NCI-H2171 (cell line): ENCODE measurements at regions not wholly inside any gene's neighbourhood (a gene's known extent, or its start where the extent isn't known, plus 50 kb on each side); places are given as distances from the start of the nearest gene placed in this dataset.
"Not testable (repeated sequence)": the region's sequence is repeated elsewhere in the genome, so short reads cannot be mapped to it uniquely, and the experiment has no call there.

Source experiments
- DNase-seq: peaks from one replicate; lab custom pipeline; 2025; lab: John Stamatoyannopoulos, UW

DNA sequence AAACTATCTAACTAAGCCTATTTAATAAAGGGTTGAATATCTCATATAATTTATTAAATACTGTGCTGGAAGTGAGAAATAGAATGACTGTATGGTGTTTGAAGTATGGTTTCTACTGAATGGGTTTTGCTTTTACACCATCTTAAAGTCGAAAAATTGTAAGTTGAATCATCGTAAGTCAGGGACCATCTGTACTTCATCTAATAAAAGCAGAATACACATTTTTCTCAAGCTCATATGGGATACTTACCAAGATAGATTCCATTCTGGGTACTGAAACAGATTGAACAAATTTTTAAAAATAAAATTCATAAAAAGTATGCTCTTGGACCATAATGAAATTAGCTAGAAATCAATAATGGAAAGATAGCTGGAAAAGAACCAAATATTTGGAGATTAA lies 285.4 kb downstream of the CXCL12 start:
- DNase-seq: no peak

DNA sequence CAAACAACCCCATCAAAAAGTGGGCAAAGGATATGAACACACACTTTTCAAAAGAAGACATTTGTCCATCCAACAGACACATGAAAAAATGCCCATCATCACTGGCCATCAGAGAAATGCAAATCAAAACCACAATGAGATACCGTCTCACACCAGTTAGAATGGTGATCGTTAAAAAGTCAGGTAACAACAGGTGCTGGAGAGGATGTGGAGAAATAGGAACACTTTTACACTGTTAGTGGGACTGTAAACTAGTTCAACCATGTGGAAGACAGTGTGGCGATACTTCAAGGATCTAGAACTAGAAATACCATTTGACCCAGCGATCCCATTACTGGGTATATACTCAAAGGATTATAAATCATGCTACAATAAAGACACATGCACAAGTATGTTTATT lies 288.7 kb downstream of the CXCL12 start:
- DNase-seq: not testable (repeated sequence)

DNA sequence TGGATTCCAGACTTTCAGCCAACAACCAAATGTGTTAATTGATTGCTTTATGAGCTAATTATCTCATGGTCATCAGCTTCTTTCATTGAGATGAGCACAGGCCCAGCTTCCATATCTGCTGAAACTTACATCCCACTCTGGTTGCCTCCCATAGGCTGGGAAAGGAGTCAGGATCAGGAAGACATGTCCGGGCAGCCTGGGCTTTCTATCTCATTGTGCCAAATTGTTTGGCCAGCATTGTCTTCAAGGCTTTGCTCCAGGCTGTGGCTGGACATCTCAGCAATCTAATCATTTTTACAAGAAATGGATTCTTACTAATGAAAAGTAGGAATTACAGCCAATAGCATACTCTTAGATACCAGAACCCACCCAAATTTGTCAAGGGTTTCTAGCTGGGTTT lies 295.2 kb downstream of the CXCL12 start:
- no peak for DNase-seq

DNA sequence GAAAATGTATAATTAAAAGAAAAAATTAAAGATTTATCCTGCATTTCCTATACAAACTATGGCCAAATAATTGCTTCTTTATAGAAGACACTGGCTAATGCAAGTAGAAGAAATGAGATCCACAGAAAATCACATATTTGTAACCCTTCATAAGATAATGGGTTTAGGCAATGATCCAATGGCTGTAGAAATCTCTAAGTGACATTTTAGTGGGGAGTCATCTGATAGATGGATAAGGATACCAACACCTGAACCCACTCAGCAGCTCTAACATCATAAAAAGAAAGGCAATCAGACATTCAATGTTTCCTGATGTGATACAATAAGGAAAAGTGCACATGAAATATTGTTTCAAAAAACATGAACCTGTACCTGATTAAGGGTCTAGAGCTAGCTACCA lies 297.5 kb downstream of the CXCL12 start:
- DNase-seq: no peak

DNA sequence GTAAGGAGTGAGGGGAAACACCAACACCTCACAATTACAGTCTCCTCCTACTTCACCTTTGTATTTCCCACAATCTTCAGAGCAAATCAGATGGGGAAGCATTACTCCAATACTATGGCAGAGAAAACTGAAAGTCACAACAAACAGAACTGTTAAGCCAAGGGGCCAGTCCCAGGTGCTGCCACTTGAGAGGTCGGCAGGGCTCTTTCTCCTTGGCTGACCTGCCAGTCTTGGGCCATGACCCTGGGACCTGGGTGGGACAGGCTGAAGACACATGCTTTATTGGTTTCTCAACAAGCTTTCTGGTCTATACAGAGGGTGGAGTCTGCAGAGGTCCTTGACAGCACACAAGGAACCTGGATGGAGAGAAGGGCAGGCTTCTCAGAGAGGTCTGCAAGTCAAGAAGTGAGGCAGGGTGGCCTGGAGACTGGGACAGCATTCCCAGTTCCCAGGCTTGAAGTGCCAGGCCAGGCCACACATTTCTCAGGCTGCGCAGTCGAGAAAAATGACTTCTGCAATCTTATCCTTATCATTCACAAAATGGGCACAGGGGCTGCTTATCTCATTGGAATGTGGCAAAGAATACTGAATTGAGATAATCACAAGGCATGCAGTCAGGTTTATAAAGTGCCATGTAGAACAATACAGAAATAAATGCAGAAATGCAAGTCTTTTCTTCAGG lies 301.0 kb downstream of the CXCL12 start:
- no peak for DNase-seq

DNA sequence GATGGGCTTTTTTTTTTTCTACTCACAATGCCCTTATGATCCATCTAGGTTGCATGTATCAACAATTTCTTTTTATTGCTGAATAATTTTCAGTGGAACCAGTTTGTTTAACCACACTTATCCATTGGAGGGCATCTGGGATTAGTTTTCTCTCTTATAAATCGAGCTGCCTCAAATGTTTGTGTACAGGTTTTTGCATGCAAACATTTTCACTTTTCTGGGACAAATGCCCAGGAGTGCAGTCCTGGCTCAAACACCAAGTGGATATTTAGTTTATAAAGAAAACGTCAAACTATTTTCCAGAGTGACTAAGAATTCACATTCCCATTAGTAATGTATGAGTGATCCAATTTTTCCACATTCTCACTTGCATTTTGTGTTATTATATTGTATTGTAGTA lies 313.4 kb downstream of the CXCL12 start:
- DNase-seq: no peak

DNA sequence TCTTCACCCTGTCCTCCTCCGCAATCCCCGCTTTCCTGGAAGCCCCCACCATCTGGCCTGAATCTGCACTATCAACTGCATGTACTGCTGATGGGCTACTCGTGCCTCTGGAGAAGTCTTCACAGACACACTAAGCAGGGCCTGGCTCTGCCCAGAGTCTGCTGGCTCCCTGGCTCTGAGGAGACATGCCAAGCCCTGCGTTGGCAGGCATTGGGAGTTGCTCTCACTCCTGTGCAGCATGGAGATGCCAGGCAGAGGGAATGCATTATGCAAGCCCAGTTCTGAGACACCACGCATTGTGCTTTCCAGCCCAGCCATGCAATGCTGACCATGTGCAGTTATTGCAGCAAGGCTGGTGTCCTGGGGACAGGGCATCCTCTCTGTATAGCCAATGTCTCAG lies 314.6 kb downstream of the CXCL12 start:
- DNase-seq: no peak

DNA sequence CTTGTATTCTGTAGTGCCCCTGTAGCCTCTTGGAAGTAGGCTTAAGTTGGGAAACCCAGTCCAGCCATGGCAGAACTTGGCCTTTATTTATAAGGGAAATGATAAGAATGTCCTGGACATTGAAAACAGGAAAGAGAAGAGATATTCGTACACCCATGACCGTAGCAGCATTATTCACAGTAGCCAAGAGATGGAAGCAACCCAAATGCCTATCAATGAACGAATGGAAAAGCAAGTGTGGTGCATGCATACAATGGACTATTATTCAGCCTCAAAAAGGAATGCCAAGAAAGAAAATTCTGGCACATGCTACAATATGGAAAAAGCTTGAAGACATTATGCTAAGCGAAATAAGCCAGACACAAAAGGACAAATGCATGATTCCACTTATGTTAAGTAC lies 315.3 kb downstream of the CXCL12 start:
- no peak for DNase-seq

DNA sequence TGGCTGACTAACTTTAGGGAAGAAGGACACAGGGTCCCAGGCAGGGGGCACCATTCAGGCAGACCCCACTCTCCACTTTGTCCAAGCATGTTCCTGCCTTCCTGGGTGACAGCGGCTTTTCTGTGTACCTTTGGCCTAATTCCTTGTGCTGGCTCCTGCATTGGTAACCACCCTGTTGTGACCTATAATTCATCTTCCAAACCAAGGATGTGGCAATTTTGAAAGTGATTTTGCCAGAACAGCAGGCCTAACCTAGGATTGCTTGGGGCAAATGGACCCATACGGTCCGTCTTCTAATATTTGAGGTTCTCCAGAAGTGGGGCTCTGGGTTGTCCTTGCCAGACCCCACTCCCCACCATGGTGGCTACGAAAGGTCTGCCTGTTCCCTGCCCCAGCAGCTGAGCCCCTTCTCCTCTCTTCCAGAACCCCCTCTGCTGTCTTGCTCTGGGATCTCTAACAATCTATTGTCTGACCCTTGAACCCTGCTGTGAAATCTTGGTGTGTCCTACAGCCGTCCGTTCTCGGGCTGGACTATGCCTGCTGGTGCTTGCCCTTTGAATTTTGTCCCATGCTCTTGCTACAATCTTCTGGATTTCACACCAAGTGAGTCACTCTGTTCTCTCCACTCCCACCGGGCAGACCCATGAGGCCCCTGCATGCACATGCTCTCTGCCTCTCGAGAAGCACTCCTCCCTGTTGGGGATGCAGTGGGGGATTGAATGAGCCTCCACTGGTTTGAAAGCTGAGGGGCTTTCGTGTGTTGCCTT lies 316.0 kb downstream of the CXCL12 start:
- no peak for DNase-seq

DNA sequence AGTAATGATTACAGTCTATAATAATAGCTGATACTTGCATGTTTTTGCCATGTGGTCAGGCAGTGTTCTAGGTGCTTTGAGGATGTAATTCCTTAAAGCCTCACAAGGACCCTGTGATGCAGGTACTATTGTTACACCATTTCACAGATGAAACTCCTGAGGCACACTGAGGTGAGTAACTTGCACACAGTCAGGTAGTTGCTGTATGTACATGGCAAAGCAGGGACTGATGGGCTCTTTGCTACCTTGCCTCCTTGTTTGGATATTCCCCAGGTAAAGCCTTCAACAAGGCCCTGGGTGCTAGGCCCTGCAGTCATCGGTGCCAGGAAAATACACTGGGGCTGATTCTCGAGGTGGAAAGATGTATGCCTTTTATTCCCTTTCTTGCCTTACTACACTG lies 317.5 kb downstream of the CXCL12 start:
- DNase-seq: no peak

DNA sequence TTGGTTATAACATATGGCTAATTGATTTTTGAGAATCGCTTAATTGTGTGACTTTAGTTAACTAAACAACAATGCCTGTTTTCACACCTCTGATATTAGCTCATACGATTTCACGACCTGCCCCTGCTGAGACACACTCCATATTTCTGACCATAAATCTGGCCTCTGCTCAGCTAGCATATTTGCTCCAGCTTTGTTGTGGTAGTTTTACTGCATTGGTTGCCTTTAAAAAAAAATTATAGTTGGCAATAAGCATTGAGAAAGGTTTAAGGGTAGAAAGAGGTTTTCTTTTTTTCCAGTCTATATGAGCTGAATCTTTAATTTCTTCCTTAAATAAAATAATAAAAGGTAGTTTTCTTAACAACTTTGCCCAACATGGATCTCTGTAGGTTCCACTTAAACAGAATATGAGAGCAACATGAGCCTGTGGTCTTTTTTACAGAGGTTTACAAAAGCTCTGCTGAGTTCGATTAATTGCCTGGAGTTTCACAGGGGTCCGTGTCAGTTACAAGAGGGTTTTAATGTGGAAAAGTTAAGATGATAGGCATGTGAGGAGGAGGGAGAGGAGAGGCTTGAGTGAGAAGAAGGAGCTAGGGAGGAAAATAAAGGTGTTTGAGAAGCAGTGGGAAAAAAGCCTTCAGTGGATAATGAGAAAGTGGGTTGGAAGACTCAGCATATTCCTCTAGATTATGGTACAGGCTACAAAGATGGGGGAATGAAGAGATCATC lies 318.2 kb downstream of the CXCL12 start:
- DNase-seq: no peak

DNA sequence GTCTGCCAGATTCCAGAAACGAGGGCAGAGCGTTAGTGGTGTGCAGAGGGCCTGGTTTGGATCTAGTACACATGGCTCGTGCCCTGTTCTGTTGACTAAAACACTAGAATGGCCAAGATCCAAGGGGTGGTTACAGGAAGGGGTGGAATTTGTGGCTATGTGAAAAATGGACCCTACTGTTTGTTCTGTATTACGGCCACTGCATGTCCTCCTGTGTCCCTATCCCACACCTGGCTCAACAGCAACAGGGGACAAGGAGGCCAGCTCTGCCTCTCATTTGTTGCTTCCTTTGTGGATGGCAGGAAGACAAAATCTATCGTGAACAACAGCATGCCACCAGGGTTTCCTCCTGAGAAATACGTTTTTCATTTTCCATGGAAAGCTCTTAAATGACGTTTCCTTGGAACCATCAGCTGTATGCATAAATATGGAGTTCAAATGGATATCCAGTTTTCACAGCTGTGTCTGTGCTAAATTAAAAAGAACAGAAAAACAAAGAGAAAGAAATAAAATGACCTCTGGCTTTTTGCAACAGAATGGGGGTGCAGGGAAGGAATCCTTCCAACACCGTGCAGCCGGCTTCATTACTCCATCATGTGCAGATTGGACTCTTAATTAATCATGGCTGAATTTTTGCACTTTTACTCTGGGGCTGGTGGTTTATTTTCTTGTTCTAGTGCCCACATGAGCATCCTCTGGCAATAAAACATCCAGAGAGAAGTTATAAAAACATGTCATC lies 318.9 kb downstream of the CXCL12 start:
- no peak for DNase-seq

DNA sequence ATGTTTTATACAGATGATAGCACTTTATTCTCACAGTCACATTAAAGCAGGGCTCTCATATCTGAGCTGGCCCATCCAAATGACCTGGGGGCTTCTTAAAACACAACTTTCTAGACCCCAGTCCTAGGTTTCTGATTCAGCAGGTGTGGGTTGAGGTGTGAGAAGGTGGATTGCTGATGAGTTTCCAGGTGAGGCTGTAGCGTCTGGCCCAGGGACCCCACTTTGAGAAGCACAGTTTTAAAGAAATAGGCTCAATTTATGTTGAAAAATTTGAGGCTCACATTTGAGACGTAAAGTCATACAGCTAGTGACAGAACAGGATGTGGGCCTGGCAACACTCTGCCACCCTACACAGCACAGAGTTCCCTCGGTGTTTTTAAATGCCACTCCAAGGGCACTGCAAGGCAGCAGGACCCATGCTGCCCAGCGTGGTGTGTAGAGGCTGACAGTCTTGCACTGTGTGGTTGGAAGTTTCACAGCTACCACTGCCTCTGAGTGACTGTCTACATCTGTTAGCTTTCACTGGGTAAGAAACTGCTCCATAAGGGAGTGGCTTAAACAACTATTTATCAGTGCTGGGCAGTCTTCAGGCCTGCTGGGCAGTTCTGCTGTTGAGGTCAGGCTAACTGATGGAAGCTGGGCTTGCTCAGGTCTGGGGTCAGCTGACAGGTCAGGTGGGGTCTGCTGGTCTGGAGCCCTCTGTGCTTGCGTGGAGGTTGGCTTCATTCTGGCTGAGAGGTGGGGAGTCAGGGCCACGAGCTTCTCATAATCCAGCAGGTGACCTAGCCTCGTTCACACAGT lies 319.7 kb downstream of the CXCL12 start:
- no peak for DNase-seq

DNA sequence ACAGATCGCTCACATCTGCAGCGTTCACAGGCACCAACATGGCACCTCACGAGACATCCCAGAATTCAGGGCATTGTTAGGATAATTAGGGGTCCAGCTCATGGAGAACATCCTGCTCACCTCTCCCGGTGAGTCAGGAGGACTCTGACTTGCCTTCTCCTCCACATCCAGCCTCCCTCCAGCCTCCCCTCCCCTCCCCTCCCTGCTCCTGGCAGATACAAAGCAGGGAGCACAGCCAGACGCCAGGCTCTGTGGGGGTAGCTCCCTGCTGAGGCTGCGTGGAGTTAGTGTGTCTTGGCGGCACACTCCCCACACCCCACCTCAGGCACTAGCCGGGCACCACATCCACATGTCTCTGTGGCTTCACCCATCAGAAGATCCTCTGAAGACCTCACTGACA lies 320.6 kb downstream of the CXCL12 start:
- no peak for DNase-seq

DNA sequence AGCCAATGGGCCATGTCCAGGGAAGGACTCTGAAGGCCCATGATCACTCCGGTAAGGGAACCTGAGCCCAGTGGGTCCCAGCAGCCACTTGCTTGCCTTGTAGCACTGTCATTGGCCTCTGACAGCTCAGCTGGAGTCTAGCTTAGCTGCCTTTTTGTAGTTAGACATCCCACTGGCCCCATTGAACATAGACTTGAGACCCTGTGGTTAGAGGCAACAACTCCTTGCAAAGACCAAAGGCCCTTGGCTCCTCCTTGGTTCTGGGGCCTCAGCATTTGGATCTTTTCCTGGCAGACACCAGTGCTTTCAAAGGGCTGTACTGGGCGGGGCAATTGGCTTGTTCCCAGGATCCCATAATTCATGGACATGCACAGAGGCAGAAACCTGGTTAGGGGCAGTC lies 321.2 kb downstream of the CXCL12 start:
- DNase-seq: no peak

DNA sequence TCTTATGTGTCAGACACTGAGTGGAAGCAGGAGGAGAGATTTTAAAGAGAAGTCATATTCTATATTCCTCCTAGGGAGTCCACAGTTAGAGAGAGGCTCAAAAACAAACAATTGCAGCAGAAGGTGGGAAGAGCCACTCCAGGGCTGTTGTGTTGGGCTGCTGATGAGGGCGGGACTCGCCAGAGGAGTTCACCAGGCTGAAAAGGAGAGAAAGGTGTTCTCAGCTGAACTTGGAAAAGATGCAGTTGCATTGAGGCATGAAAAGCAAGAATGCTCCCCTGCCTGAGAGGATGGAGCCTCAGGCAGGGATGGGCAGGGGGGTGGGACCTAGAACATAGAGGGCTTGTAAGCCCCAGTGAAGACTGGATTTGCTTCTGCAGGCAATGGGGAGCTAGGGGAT lies 324.2 kb downstream of the CXCL12 start:
- no peak for DNase-seq

DNA sequence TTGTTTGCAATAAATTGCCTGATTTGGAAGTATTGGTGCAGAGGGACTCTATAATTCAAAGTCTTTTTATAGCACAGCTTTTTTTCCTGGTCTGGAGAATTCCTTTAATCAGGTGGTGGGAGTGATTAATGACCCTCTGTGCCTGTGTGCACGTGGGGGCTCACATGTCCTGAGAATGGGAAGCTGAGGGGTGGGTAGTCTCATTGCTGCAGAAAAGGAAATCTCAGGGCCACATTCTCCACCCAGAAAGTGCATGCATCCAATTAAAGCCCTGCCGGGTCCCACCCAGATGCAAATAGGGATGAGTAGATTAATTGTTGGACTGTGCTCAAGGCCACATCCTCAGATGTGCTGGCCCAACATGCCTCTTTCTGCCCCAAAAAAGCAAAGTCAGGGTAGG lies 324.7 kb downstream of the CXCL12 start:
- no peak for DNase-seq

DNA sequence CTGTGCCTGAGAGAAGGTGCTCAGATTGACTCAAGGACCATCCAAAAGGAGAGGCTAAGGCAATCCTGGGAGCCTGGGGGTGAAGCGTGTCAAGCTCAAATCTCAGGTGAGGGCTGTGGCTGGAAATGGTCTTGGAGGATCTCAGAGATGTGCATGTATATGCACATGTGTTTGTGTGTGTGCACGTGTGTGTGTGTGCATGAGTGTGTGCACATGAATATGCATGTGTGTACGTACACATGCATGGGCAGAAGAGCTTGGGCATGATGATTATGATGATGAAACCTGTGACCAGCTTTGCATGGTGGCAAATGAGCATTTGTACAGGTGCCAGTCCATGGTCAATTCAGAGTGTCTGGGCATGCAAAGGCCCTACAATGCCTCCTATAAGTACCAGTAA lies 326.6 kb downstream of the CXCL12 start:
- no peak for DNase-seq

DNA sequence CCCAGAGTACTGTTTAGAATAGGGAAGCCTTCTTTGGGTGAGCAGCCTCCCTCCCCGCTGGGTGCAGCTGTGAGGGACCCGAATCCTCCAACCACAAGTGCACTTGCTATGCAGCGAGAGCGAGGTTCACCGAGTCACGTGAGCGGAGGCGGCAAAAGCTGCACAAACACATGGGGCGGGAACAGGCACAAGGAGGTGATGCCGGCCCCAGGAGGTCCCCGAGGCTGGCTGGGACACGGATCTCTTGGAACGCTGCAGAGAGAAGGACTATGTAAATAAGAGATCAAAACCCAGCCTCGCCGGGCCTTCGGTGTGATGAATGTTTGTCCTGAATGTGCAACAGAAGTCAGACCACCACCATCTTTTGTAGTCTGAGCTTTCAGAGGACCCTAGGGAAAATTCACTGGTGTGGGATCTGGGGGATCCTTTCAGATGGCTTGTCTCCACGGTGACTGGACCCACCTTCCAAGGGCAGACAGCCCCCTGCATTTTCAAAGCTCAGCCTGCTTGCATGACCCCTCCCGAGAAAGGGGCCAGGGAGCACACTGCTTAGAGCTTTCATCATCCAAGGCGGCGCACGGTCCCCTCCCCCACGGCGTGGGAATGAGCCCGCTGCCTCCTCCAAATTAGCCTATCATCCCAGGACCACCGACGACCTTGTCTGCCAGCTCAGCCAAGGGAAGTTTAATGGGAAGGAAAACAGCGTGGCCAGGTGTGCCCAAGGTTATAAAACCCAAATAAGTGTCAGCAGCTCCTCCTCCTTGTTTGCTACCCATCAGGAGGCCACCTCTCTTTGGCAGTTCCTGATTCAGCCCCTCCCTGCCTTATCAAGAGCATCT lies 327.7 kb downstream of the CXCL12 start:
- DNase-seq: no peak

DNA sequence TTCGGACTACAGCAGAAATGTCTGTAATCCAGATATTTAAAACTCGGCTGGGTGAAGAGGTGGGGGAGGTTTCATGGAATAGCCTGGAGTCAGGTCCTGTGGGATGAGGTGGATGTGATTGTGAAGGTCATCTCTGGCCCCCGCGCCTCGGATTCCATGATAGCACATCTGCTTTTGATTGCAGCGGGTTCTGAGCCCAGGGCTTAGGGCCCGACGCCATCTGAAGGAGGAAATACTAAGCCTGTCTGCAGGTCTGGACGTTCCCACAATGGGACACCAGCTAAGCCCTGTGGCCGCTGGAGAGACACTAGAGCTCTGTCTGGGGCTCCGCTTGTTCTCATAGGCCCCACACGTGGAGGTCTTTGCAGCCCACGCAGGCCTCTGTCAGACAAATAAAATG lies 328.7 kb downstream of the CXCL12 start:
- no peak for DNase-seq

DNA sequence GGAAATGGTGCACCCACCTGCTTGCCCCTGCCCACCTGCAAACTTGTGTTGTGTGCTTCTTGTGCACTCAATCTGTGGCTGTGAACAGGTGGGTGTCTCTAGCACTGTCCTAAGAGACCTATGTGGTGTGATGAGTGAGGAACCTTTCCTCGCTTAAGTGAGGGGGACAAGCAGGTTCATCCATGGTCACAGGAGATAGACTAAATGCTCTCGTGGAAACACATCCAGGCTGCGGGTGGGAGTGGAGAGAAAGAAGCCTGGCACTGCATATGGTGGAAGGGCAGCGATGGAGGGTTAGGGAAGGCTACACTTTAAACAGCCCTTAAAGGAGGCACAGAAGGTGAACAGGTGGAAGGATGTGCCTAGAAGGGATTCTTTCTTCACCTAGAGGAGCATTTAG lies 330.9 kb downstream of the CXCL12 start:
- no peak for DNase-seq
